ENCODE measurements at regions not wholly inside any gene's neighbourhood (a gene's known extent, or its start where the extent isn't known, plus 50 kb on each side); places are given as distances from the start of the nearest gene placed in this dataset.

- no peaks in the 10 kb centered on the region for H3K9me3 ChIP-seq (ENCODE audit: severe bottlenecking)
- H3K27me3 ChIP-seq (ENCODE audit: insufficient read depth, poor library complexity, severe bottlenecking), result peaks cover 8% of the 10 kb centered on the region
- DNase-seq (ENCODE audit: low spot score), result no peak
- no peaks in the 10 kb centered on the region for H3K4me1 ChIP-seq (ENCODE audit: insufficient read depth, poor library complexity, severe bottlenecking)
- no peak overlapping the region for H3K4me3 ChIP-seq (ENCODE audit: severe bottlenecking)
- no peak overlapping the region for H3K27ac ChIP-seq (ENCODE audit: poor library complexity, severe bottlenecking)
- TF ChIP-seq CTCF (IDR thresholded peaks at IDR 0.05; ENCODE audit: poor library complexity, severe bottlenecking), result no peak
- no peaks in the 10 kb centered on the region for H3K36me3 ChIP-seq (ENCODE audit: low read depth)
- ATAC-seq (ENCODE audit: low read depth), result no peak
Observed at GRCh38 chr7:24457219-24457558, 116.1 kb upstream of the PALS2 start.

GRCh38 chr7:24462117-24462516, 111.1 kb upstream of the PALS2 start:
- no peak for ATAC-seq (ENCODE audit: low read depth)
- no peaks in the 10 kb centered on the region for H3K4me1 ChIP-seq (ENCODE audit: insufficient read depth, poor library complexity, severe bottlenecking)
- H3K27ac ChIP-seq (ENCODE audit: poor library complexity, severe bottlenecking), result no peak overlapping the region
- no peaks in the 10 kb centered on the region for H3K36me3 ChIP-seq (ENCODE audit: low read depth)
- no peak overlapping the region for H3K4me3 ChIP-seq (ENCODE audit: severe bottlenecking)
- peaks cover 8% of the 10 kb centered on the region for H3K27me3 ChIP-seq (ENCODE audit: insufficient read depth, poor library complexity, severe bottlenecking)
- no peak for TF ChIP-seq CTCF (IDR thresholded peaks at IDR 0.05; ENCODE audit: poor library complexity, severe bottlenecking)
- no peaks in the 10 kb centered on the region for H3K9me3 ChIP-seq (ENCODE audit: severe bottlenecking)
- DNase-seq (ENCODE audit: low spot score), result no peak

GRCh38 chr7:24462984-24463383, 110.3 kb upstream of the PALS2 start:
- H3K36me3 ChIP-seq (ENCODE audit: low read depth), result no peaks in the 10 kb centered on the region
- ATAC-seq (ENCODE audit: low read depth) (no peak), DNase-seq (ENCODE audit: low spot score) (no peak)
- H3K27ac ChIP-seq (ENCODE audit: poor library complexity, severe bottlenecking), result no peak overlapping the region
- H3K9me3 ChIP-seq (ENCODE audit: severe bottlenecking), result no peaks in the 10 kb centered on the region
- no peak overlapping the region for H3K4me3 ChIP-seq (ENCODE audit: severe bottlenecking)
- H3K4me1 ChIP-seq (ENCODE audit: insufficient read depth, poor library complexity, severe bottlenecking), result no peaks in the 10 kb centered on the region
- H3K27me3 ChIP-seq (ENCODE audit: insufficient read depth, poor library complexity, severe bottlenecking), result peaks cover 8% of the 10 kb centered on the region
- no peak for TF ChIP-seq CTCF (IDR thresholded peaks at IDR 0.05; ENCODE audit: poor library complexity, severe bottlenecking)

- no peak overlapping the region for H3K27ac ChIP-seq (ENCODE audit: poor library complexity, severe bottlenecking)
- H3K27me3 ChIP-seq (ENCODE audit: insufficient read depth, poor library complexity, severe bottlenecking), result peaks cover 8% of the 10 kb centered on the region
- no peak for TF ChIP-seq CTCF (IDR thresholded peaks at IDR 0.05; ENCODE audit: poor library complexity, severe bottlenecking)
- no peaks in the 10 kb centered on the region for H3K36me3 ChIP-seq (ENCODE audit: low read depth)
- H3K4me3 ChIP-seq (ENCODE audit: severe bottlenecking), result no peak overlapping the region
- no peaks in the 10 kb centered on the region for H3K4me1 ChIP-seq (ENCODE audit: insufficient read depth, poor library complexity, severe bottlenecking)
- H3K9me3 ChIP-seq (ENCODE audit: severe bottlenecking), result no peaks in the 10 kb centered on the region
- DNase-seq (ENCODE audit: low spot score), result no peak
- ATAC-seq (ENCODE audit: low read depth), result no peak
Observed at GRCh38 chr7:24463474-24463873, 109.8 kb upstream of the PALS2 start.

GRCh38 chr7:24464861-24465260, 108.4 kb upstream of the PALS2 start:
- no peak overlapping the region for H3K4me3 ChIP-seq (ENCODE audit: severe bottlenecking)
- no peaks in the 10 kb centered on the region for H3K9me3 ChIP-seq (ENCODE audit: severe bottlenecking)
- H3K27ac ChIP-seq (ENCODE audit: poor library complexity, severe bottlenecking), result no peak overlapping the region
- H3K27me3 ChIP-seq (ENCODE audit: insufficient read depth, poor library complexity, severe bottlenecking), result no peaks in the 10 kb centered on the region
- TF ChIP-seq CTCF (IDR thresholded peaks at IDR 0.05; ENCODE audit: poor library complexity, severe bottlenecking), result no peak
- H3K36me3 ChIP-seq (ENCODE audit: low read depth), result no peaks in the 10 kb centered on the region
- ATAC-seq (ENCODE audit: low read depth) (no peak), DNase-seq (ENCODE audit: low spot score) (no peak)
- no peaks in the 10 kb centered on the region for H3K4me1 ChIP-seq (ENCODE audit: insufficient read depth, poor library complexity, severe bottlenecking)

Measured in RWPE2 (cell line).